GM12878 (cell line): ENCODE measurements at regions not wholly inside any gene's neighbourhood (a gene's known extent, or its start where the extent isn't known, plus 50 kb on each side); places are given as distances from the start of the nearest gene placed in this dataset.

ENCODE experiments used
- POLR2A ChIP-seq: IDR thresholded peaks from 2 replicates; pipeline ENCODE4 v1.6.1; 2011; ENCODE audit warnings: low read depth, mild to moderate bottlenecking, low read length
- PRDM15 ChIP-seq: fragments of 450-650 bp; formaldehyde crosslinking; IDR thresholded peaks from 2 replicates; pipeline ENCODE4 v1.4.0; 2020; ENCODE audit warnings: mild to moderate bottlenecking, moderate library complexity

GRCh38 chr14:34259996-34260395, 202.0 kb downstream of the SPTSSA start:
- TF ChIP-seq POLR2A, result no peak
- TF ChIP-seq PRDM15 (CRISPR knock-in tag), result no peak
